ENCODE measurements at regions not wholly inside any gene's neighbourhood (a gene's known extent, or its start where the extent isn't known, plus 50 kb on each side); places are given as distances from the start of the nearest gene placed in this dataset.

- DNase-seq (no peak), ATAC-seq (no peak)
- intact Hi-C loops (cut with DNase I): no loop called here
- Histone ChIP-seq H3K36me3 (no peaks in the 10 kb centered on the region), H3K27me3 (no peaks in the 10 kb centered on the region), H3K27ac (no peak overlapping the region), H3K9me3 (no peaks in the 10 kb centered on the region), H3K4me1 (no peaks in the 10 kb centered on the region), H3K4me3 (no peak overlapping the region)
- TF ChIP-seq POLR2A (IDR thresholded peaks at IDR 0.05): no peak
- TF ChIP-seq CTCF (IDR thresholded peaks at IDR 0.05): no peak
- WGBS (ENCODE audit: insufficient coverage, low coverage, low lambda C conversion rate, missing lambda C conversion rate): 55% methylated on average over 9 of the region's 9 CpGs
Observed at GRCh38 chr5:5078009-5078897, 61.9 kb upstream of the ADAMTS16 start.

DNA sequence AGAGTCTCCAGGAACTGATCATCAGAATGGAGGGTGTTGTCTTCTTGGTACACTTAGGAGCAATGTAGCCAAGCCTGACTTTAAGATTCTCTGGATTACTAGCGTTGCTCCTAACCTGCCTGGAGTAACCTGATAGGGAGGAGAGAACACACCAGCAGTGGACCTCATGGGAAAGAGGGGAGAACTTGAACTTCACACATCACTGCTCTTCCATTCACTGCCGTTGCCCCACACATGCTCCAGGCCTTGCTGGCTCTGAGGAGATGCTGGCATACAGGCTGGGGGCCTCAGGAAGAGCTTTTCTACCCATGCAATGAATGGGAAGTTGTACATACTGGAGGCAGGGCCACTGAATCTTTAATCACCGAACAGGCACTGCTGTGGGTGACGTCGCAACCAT lies 60.3 kb upstream of the ADAMTS16 start:
- Histone ChIP-seq H3K36me3 (no peaks in the 10 kb centered on the region), H3K9me3 (no peaks in the 10 kb centered on the region), H3K27ac (no peak overlapping the region), H3K27me3 (no peaks in the 10 kb centered on the region), H3K4me1 (no peaks in the 10 kb centered on the region), H3K4me3 (no peak overlapping the region)
- DNase-seq (no peak), ATAC-seq (no peak)
- TF ChIP-seq CTCF (IDR thresholded peaks at IDR 0.05): no peak
- TF ChIP-seq POLR2A (IDR thresholded peaks at IDR 0.05): no peak
- 53% methylated on average over 4 of the region's 5 CpGs for WGBS (ENCODE audit: insufficient coverage, low coverage, low lambda C conversion rate, missing lambda C conversion rate)
- intact Hi-C loops (cut with DNase I): no loop called here

GRCh38 chr5:5080790-5081189 lies 59.3 kb upstream of the ADAMTS16 start:
- intact Hi-C loops (cut with DNase I): no loop called here
- no peak for TF ChIP-seq CTCF (IDR thresholded peaks at IDR 0.05)
- no peak for TF ChIP-seq POLR2A (IDR thresholded peaks at IDR 0.05)
- H3K27me3 ChIP-seq: no peaks in the 10 kb centered on the region
- no peak overlapping the region for H3K4me3 ChIP-seq
- no peaks in the 10 kb centered on the region for H3K4me1 ChIP-seq
- no peaks in the 10 kb centered on the region for H3K36me3 ChIP-seq
- no peak for DNase-seq
- WGBS (ENCODE audit: insufficient coverage, low coverage, low lambda C conversion rate, missing lambda C conversion rate): 43% methylated on average over 5 of the region's 5 CpGs
- H3K9me3 ChIP-seq: no peaks in the 10 kb centered on the region
- ATAC-seq: no peak
- H3K27ac ChIP-seq: no peak overlapping the region

- Histone ChIP-seq H3K27ac (no peak overlapping the region), H3K4me3 (no peak overlapping the region), H3K4me1 (no peaks in the 10 kb centered on the region), H3K9me3 (no peaks in the 10 kb centered on the region), H3K36me3 (no peaks in the 10 kb centered on the region), H3K27me3 (no peaks in the 10 kb centered on the region)
- DNase-seq: no peak
- no peak for ATAC-seq
- intact Hi-C loops (cut with DNase I): no loop called here
- 27% methylated on average over 1 of the region's 1 CpG for WGBS (ENCODE audit: insufficient coverage, low coverage, low lambda C conversion rate, missing lambda C conversion rate)
- TF ChIP-seq POLR2A (IDR thresholded peaks at IDR 0.05): no peak
- no peak for TF ChIP-seq CTCF (IDR thresholded peaks at IDR 0.05)
Observed at GRCh38 chr5:5085381-5085780, 54.7 kb upstream of the ADAMTS16 start.
